ENCODE measurements at regions not wholly inside any gene's neighbourhood (a gene's known extent, or its start where the extent isn't known, plus 50 kb on each side); places are given as distances from the start of the nearest gene placed in this dataset.

- no peak for DNase-seq (ENCODE audit: low spot score)
- Mint-ChIP-seq H3K4me3 (ENCODE audit: unreplicated experiment) (no peak overlapping the region), H3K36me3 (ENCODE audit: low read depth) (no peaks in the 10 kb centered on the region), H3K4me1 (ENCODE audit: low read depth) (no peaks in the 10 kb centered on the region), H3K27ac (ENCODE audit: unreplicated experiment) (no peak overlapping the region), H3K27me3 (ENCODE audit: low read depth) (no peaks in the 10 kb centered on the region), H3K9me3 (ENCODE audit: low read depth) (peaks cover 11% of the 10 kb centered on the region)
- no peak for TF ChIP-seq CTCF (IDR thresholded peaks at IDR 0.05)
These were observed 125.4 kb upstream of the CA10 start for GRCh38 chr17:52283872-52284271.

DNA sequence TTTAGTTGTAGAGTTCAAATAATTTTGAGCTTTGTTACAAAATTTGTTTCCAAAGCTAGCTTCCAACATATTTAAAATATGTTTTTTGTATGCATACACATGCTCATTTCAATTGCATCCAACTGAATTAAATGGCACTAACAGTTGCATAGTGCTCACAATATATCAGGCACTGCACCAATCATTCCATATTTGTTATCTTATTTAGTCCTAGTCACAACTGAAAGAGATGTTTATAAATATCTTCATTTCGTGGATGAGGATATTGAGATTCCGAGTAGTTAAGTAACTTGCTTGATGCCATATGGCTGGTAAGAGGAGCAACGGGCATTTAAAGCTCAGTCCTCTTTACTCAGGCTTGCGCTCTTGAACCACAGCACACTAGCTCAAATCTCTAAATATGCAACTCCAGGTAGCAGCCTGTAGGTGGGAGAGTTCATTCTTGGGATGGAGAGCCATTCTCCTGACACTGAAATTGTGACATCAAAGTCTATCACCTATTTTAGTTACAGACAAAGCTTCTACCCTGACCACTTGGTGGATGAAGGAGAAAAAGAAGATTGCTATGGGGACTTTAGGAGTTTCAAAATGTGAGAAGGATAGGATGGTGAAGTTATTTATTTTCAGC, 118.0 kb upstream of the CA10 start:
- no peak for DNase-seq (ENCODE audit: low spot score)
- no peaks in the 10 kb centered on the region for H3K4me1 Mint-ChIP-seq (ENCODE audit: low read depth)
- no peak for TF ChIP-seq CTCF (IDR thresholded peaks at IDR 0.05)
- no peak overlapping the region for H3K4me3 Mint-ChIP-seq (ENCODE audit: unreplicated experiment)
- H3K27ac Mint-ChIP-seq (ENCODE audit: unreplicated experiment), result no peak overlapping the region
- no peaks in the 10 kb centered on the region for H3K36me3 Mint-ChIP-seq (ENCODE audit: low read depth)
- H3K27me3 Mint-ChIP-seq (ENCODE audit: low read depth), result no peaks in the 10 kb centered on the region
- H3K9me3 Mint-ChIP-seq (ENCODE audit: low read depth), result no peaks in the 10 kb centered on the region

GRCh38 chr17:52271781-52272180, 113.3 kb upstream of the CA10 start:
- DNase-seq (ENCODE audit: low spot score), result no peak
- H3K4me3 Mint-ChIP-seq (ENCODE audit: unreplicated experiment), result no peak overlapping the region
- no peaks in the 10 kb centered on the region for H3K9me3 Mint-ChIP-seq (ENCODE audit: low read depth)
- no peak for TF ChIP-seq CTCF (IDR thresholded peaks at IDR 0.05)
- no peak overlapping the region for H3K27ac Mint-ChIP-seq (ENCODE audit: unreplicated experiment)
- no peaks in the 10 kb centered on the region for H3K4me1 Mint-ChIP-seq (ENCODE audit: low read depth)
- H3K36me3 Mint-ChIP-seq (ENCODE audit: low read depth), result no peaks in the 10 kb centered on the region
- peaks cover 1% of the 10 kb centered on the region for H3K27me3 Mint-ChIP-seq (ENCODE audit: low read depth)

GRCh38 chr17:52255347-52255746, 96.8 kb upstream of the CA10 start:
- DNase-seq (ENCODE audit: low spot score), result no peak
- Mint-ChIP-seq H3K9me3 (ENCODE audit: low read depth) (no peaks in the 10 kb centered on the region), H3K27ac (ENCODE audit: unreplicated experiment) (no peak overlapping the region), H3K36me3 (ENCODE audit: low read depth) (no peaks in the 10 kb centered on the region), H3K4me3 (ENCODE audit: unreplicated experiment) (no peak overlapping the region), H3K27me3 (ENCODE audit: low read depth) (no peaks in the 10 kb centered on the region), H3K4me1 (ENCODE audit: low read depth) (no peaks in the 10 kb centered on the region)
- TF ChIP-seq CTCF (IDR thresholded peaks at IDR 0.05), result no peak

DNA sequence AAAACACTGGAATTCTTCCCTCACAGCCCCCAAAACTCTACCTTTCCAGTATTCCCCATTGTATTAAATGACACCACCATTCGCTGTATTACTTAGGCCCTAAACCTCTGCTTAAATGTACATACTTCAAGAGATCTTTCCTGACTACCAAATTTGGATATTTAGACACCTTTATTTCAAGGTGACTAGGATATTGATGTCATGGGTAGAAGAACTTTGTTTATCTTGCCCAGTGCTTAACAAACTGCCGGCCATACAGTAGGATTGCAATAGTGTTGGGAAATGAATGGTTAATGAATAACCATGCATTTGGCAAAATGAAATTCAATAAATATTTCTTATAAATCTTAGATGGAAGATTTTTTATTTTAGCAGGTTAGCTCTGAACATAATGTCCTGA, 86.2 kb upstream of the CA10 start:
- Mint-ChIP-seq H3K9me3 (ENCODE audit: low read depth) (no peaks in the 10 kb centered on the region), H3K27me3 (ENCODE audit: low read depth) (peaks cover 2% of the 10 kb centered on the region), H3K4me3 (ENCODE audit: unreplicated experiment) (no peak overlapping the region), H3K4me1 (ENCODE audit: low read depth) (no peaks in the 10 kb centered on the region), H3K27ac (ENCODE audit: unreplicated experiment) (no peak overlapping the region), H3K36me3 (ENCODE audit: low read depth) (no peaks in the 10 kb centered on the region)
- DNase-seq (ENCODE audit: low spot score), result no peak
- no peak for TF ChIP-seq CTCF (IDR thresholded peaks at IDR 0.05)

All from chondrocyte (in vitro differentiated cells).